ENCODE measurements at regions not wholly inside any gene's neighbourhood (a gene's known extent, or its start where the extent isn't known, plus 50 kb on each side); places are given as distances from the start of the nearest gene placed in this dataset.
"Not testable (repeated sequence)": the region's sequence is repeated elsewhere in the genome, so short reads cannot be mapped to it uniquely, and the experiment has no call there.

DNA sequence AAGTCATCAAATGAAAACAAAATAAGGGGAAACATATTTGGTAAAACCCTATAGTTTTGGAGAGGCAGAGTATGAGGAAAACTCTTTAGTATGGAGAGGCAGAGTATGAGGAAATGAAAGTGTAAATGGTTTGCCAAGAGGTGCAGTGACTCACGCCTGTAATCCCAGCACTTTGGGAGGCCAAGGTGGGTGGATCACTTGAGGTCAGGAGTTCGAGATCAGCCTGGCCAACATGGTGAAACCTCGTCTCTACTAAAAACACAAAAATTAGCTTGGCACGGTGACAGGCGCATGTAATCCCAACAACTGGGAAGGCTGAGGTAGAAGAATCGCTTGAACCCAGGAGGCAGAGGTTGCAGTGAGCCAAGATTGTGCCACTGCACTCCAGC, 228.2 kb upstream of the RREB1 start:
- intact Hi-C loops (cut with micrococcal nuclease); H3K36me3 Mint-ChIP-seq (ENCODE audit: low read depth); H3K9me3 Mint-ChIP-seq; H3K27me3 Mint-ChIP-seq; H3K4me3 Mint-ChIP-seq: not testable (repeated sequence)
- peak overlapping the region; percentile 73 for H3K27ac Mint-ChIP-seq
- H3K4me1 Mint-ChIP-seq (ENCODE audit: low read depth): peaks cover 90% of the 10 kb centered on the region

- intact Hi-C loops (cut with micrococcal nuclease): no loop called here
- no peaks in the 10 kb centered on the region for H3K9me3 Mint-ChIP-seq
- peaks cover 8% of the 10 kb centered on the region for H3K36me3 Mint-ChIP-seq (ENCODE audit: low read depth)
- peak overlapping the region; percentile 73 for H3K27ac Mint-ChIP-seq
- H3K27me3 Mint-ChIP-seq: no peaks in the 10 kb centered on the region
- peaks cover 89% of the 10 kb centered on the region for H3K4me1 Mint-ChIP-seq (ENCODE audit: low read depth)
- H3K4me3 Mint-ChIP-seq: no peak overlapping the region
Observed at GRCh38 chr6:6880745-6881437, 226.9 kb upstream of the RREB1 start.

GRCh38 chr6:6881438-6882225, 226.1 kb upstream of the RREB1 start:
- intact Hi-C loops (cut with micrococcal nuclease): no loop called here
- peak overlapping the region; percentile 73 for H3K27ac Mint-ChIP-seq
- H3K4me1 Mint-ChIP-seq (ENCODE audit: low read depth): peaks cover 89% of the 10 kb centered on the region
- no peaks in the 10 kb centered on the region for H3K27me3 Mint-ChIP-seq
- H3K9me3 Mint-ChIP-seq: no peaks in the 10 kb centered on the region
- no peak overlapping the region for H3K4me3 Mint-ChIP-seq
- peaks cover 8% of the 10 kb centered on the region for H3K36me3 Mint-ChIP-seq (ENCODE audit: low read depth)

DNA sequence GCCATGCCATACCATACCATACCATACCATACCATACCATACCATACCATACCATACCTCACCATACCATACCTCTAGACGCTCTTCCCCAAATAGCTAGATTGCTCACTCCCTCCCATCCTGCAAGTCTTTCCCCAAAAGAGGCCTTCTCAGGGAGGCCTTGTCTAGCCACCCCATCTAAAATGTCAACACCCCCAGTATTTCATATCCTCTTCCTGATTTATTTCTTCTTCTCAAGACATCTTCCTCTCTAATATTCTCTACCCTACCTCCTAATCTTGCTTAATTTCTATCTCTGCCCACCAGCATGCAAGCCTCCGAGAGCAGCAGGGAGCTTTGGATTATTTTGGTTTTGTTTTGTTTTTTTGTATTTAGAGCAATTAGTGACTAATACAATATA, 225.2 kb upstream of the RREB1 start:
- peaks cover 89% of the 10 kb centered on the region for H3K4me1 Mint-ChIP-seq (ENCODE audit: low read depth)
- no peak overlapping the region for H3K4me3 Mint-ChIP-seq
- intact Hi-C loops (cut with micrococcal nuclease): no loop called here
- H3K27ac Mint-ChIP-seq: peak overlapping the region; percentile 73
- no peaks in the 10 kb centered on the region for H3K27me3 Mint-ChIP-seq
- no peaks in the 10 kb centered on the region for H3K9me3 Mint-ChIP-seq
- H3K36me3 Mint-ChIP-seq (ENCODE audit: low read depth): peaks cover 8% of the 10 kb centered on the region

DNA sequence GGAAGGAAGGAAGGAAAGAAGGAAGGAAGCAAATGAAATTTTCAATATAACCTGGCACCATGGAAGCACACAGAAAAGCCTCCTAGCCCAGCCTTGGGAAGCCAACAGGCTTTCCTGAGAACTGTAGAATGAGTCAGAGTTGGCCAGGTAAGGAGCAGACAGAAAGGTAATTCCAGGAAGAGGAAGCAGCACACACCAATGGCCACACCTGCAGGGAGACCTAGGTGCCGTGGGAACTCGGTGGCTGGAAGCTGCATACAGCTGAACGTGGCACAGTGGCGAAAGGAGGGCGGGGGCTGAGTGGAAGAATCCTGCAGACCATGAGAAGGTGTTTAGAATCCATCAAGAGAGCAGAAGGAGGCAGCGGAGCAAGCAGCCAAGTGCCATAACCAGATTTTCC, 224.8 kb upstream of the RREB1 start:
- no peaks in the 10 kb centered on the region for H3K9me3 Mint-ChIP-seq
- intact Hi-C loops (cut with micrococcal nuclease): no loop called here
- H3K27me3 Mint-ChIP-seq: no peaks in the 10 kb centered on the region
- H3K4me1 Mint-ChIP-seq (ENCODE audit: low read depth): peaks cover 87% of the 10 kb centered on the region
- H3K4me3 Mint-ChIP-seq: no peak overlapping the region
- H3K36me3 Mint-ChIP-seq (ENCODE audit: low read depth): peaks cover 8% of the 10 kb centered on the region
- H3K27ac Mint-ChIP-seq: peak overlapping the region; percentile 73

DNA sequence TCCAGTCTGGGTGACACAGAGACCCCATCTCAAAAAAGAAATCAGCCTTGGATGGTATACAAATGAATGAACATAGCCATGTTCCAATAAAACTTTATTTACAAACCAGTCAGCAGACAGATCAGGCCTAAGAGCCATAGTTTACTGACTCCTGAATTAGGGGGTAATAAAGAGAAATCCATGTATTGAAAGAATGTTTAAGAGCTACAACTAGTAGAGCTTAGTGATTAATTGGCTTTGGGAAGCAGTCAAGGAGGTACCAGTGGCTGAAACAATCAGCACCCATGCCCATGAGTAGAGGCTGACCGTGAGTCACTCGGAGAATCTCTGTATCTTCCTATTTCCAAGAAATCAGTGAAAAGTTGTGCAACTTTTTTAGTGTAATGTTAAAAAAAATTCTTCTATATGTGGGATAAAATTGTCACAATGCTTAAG, 223.6 kb upstream of the RREB1 start:
- no peaks in the 10 kb centered on the region for H3K27me3 Mint-ChIP-seq
- H3K9me3 Mint-ChIP-seq: no peaks in the 10 kb centered on the region
- intact Hi-C loops (cut with micrococcal nuclease): no loop called here
- H3K36me3 Mint-ChIP-seq (ENCODE audit: low read depth): peaks cover 8% of the 10 kb centered on the region
- H3K27ac Mint-ChIP-seq: peak overlapping the region; percentile 73
- H3K4me3 Mint-ChIP-seq: no peak overlapping the region
- H3K4me1 Mint-ChIP-seq (ENCODE audit: low read depth): peaks cover 89% of the 10 kb centered on the region

DNA sequence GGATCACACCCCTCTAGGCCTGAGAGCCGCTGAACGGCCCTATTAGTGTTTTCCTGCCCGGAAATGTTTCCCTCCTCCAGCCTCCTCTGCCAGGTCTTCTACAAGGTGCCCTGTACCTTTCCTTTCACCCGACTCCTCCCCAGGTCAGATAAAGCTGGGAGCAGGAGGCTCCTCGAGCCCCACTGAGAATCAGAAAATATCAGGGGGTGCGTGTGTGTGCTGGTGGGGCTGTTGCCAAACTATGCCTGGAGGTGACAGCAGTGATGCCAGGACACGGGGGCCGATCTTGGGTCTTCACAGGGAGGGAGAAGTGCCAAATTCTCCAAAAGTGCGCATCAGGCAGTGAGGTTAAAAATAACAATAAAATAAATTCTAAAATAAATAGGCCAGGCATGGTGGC, 222.8 kb upstream of the RREB1 start:
- peaks cover 87% of the 10 kb centered on the region for H3K4me1 Mint-ChIP-seq (ENCODE audit: low read depth)
- H3K27me3 Mint-ChIP-seq: no peaks in the 10 kb centered on the region
- no peak overlapping the region for H3K4me3 Mint-ChIP-seq
- H3K36me3 Mint-ChIP-seq (ENCODE audit: low read depth): peaks cover 2% of the 10 kb centered on the region
- H3K9me3 Mint-ChIP-seq: no peaks in the 10 kb centered on the region
- H3K27ac Mint-ChIP-seq: peak overlapping the region; percentile 73
- intact Hi-C loops (cut with micrococcal nuclease): no loop called here

- intact Hi-C loops (cut with micrococcal nuclease): no loop called here
- H3K9me3 Mint-ChIP-seq: no peaks in the 10 kb centered on the region
- peak overlapping the region; percentile 53 for H3K4me3 Mint-ChIP-seq
- peak overlapping the region; percentile 73 for H3K27ac Mint-ChIP-seq
- peaks cover 91% of the 10 kb centered on the region for H3K4me1 Mint-ChIP-seq (ENCODE audit: low read depth)
- H3K27me3 Mint-ChIP-seq: no peaks in the 10 kb centered on the region
- H3K36me3 Mint-ChIP-seq (ENCODE audit: low read depth): no peaks in the 10 kb centered on the region
Observed at GRCh38 chr6:6885521-6886170, 222.1 kb upstream of the RREB1 start.

- Mint-ChIP-seq H3K9me3 (no peaks in the 10 kb centered on the region), H3K4me1 (ENCODE audit: low read depth) (peaks cover 91% of the 10 kb centered on the region), H3K36me3 (ENCODE audit: low read depth) (no peaks in the 10 kb centered on the region), H3K4me3 (peak overlapping the region; percentile 53), H3K27ac (peak overlapping the region; percentile 73), H3K27me3 (no peaks in the 10 kb centered on the region)
- intact Hi-C loops (cut with micrococcal nuclease): no loop called here
Observed at GRCh38 chr6:6886171-6886885, 221.4 kb upstream of the RREB1 start.

GRCh38 chr6:6886886-6887285, 220.9 kb upstream of the RREB1 start:
- Mint-ChIP-seq H3K36me3 (ENCODE audit: low read depth) (no peaks in the 10 kb centered on the region), H3K27ac (peak overlapping the region; percentile 73), H3K4me1 (ENCODE audit: low read depth) (peaks cover 91% of the 10 kb centered on the region), H3K27me3 (no peaks in the 10 kb centered on the region), H3K9me3 (no peaks in the 10 kb centered on the region), H3K4me3 (no peak overlapping the region)
- intact Hi-C loops (cut with micrococcal nuclease): no loop called here

DNA sequence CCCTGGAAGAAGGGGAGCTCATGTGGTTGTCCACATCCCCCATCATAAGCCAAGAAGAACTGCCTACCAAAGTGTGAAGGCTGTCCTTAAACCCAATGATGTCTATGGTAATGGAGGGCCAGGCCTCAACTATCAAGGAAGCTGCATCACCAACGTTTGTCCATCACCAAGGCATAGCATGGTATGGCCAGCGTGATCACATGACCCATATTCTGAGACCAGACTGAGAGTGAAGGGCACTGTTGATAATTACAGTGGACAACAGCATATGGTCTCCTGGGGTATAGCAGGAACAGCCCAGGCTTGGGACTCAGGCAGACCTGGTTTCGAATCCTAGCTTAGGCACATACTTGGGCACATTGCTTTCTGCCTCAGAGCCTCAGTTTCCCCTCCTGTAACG, 218.2 kb upstream of the RREB1 start:
- Mint-ChIP-seq H3K9me3 (no peaks in the 10 kb centered on the region), H3K4me3 (no peak overlapping the region), H3K27ac (peak overlapping the region; percentile 73), H3K4me1 (ENCODE audit: low read depth) (peaks cover 81% of the 10 kb centered on the region), H3K36me3 (ENCODE audit: low read depth) (no peaks in the 10 kb centered on the region), H3K27me3 (no peaks in the 10 kb centered on the region)
- intact Hi-C loops (cut with micrococcal nuclease): no loop called here

- H3K36me3 Mint-ChIP-seq (ENCODE audit: low read depth): no peaks in the 10 kb centered on the region
- H3K4me3 Mint-ChIP-seq: peak overlapping the region; percentile 62
- no peaks in the 10 kb centered on the region for H3K9me3 Mint-ChIP-seq
- H3K27me3 Mint-ChIP-seq: no peaks in the 10 kb centered on the region
- peak overlapping the region; percentile 73 for H3K27ac Mint-ChIP-seq
- H3K4me1 Mint-ChIP-seq (ENCODE audit: low read depth): peaks cover 74% of the 10 kb centered on the region
- intact Hi-C loops (cut with micrococcal nuclease): no loop called here
Observed at GRCh38 chr6:6890400-6890858, 217.3 kb upstream of the RREB1 start.

DNA sequence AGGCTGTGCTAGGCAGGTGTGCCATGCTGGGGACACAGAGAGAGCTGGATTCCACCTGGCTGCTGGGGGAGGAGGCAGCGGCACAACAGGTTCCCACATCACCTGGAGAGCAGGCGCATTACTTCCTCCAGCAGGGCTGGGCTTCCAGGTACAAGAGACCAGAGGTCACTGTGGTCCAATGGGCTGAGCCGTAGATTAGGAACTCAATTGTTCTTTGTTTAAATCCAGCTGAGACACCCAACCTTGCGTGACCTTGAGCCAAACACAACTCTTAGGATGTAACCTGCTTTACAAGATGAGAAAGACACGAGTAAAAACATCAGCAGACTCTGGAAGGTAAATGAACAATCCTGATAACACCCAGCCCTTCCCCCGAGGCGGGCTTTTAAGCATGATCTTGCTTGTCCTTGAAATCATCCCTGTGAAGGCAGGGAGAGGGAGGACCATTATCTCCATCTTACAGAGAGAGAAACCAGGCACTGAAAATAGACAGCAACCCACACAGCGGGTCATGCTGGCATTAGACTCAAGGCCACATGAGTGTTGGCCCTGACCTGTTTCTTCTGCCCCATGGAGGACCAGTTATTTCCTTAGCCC, 216.5 kb upstream of the RREB1 start:
- peak overlapping the region; percentile 73 for H3K27ac Mint-ChIP-seq
- no peaks in the 10 kb centered on the region for H3K9me3 Mint-ChIP-seq
- no peaks in the 10 kb centered on the region for H3K36me3 Mint-ChIP-seq (ENCODE audit: low read depth)
- intact Hi-C loops (cut with micrococcal nuclease): no loop called here
- no peaks in the 10 kb centered on the region for H3K27me3 Mint-ChIP-seq
- peaks cover 66% of the 10 kb centered on the region for H3K4me1 Mint-ChIP-seq (ENCODE audit: low read depth)
- H3K4me3 Mint-ChIP-seq: no peak overlapping the region
